Upper lobe of right lung (tissue), 1 donor: ENCODE measurements at regions not wholly inside any gene's neighbourhood (a gene's known extent, or its start where the extent isn't known, plus 50 kb on each side); places are given as distances from the start of the nearest gene placed in this dataset.

Source experiments
- ATAC-seq: fragments of 200-7000 bp; cut with Tn5 transposase; one replicate; pipeline ENCODE4 v1.9.1; 2020; ENCODE audit warnings: mild to moderate bottlenecking, moderate library complexity
- DNase-seq: peaks from one replicate; pipeline ENCODE4 v3.0.0-alpha.2; 2020
- H3K27ac ChIP-seq: fragments of 200-600 bp; one replicate; pipeline ENCODE4 v1.8.0; 2022
- H3K27me3 ChIP-seq: fragments of 200-600 bp; one replicate; pipeline ENCODE4 v1.8.0; 2022; ENCODE audit warnings: mild to moderate bottlenecking
- H3K36me3 ChIP-seq: fragments of 200-600 bp; one replicate; pipeline ENCODE4 v1.8.0; 2022
- H3K4me1 ChIP-seq: fragments of 200-600 bp; one replicate; pipeline ENCODE4 v1.8.0; 2022
- H3K4me3 ChIP-seq: fragments of 200-600 bp; one replicate; pipeline ENCODE4 v1.8.0; 2022; ENCODE audit warnings: mild to moderate bottlenecking
- H3K9me3 ChIP-seq: fragments of 200-600 bp; one replicate; pipeline ENCODE4 v1.8.0; 2022
- CTCF ChIP-seq: fragments of 200-600 bp; IDR thresholded peaks from one replicate; pipeline ENCODE4 v1.8.0; 2022; ENCODE audit warnings: antibody characterized with exemption
- intact Hi-C: fragments of 100-400 bp; cut with DNase I; formaldehyde crosslinking; loops from one replicate; pipeline ENCODE4 v1.11.0; 2022
- donor health status: DM: no; HTN: yes; CAD: no; lungs with severe emphysema.

- no peak for TF ChIP-seq CTCF
Measured at GRCh38 chr7:36802459-36803135, 78.3 kb upstream of the AOAH start.

GRCh38 chr7:36796850-36797536, 72.7 kb upstream of the AOAH start:
- H3K4me1 ChIP-seq: no peaks in the 10 kb centered on the region
- ATAC-seq (no peak), DNase-seq (no peak)
- H3K27ac ChIP-seq: no peak overlapping the region
- no peaks in the 10 kb centered on the region for H3K9me3 ChIP-seq
- H3K36me3 ChIP-seq: no peaks in the 10 kb centered on the region
- intact Hi-C loops: no loop called here
- H3K4me3 ChIP-seq: no peak overlapping the region
- no peaks in the 10 kb centered on the region for H3K27me3 ChIP-seq
- TF ChIP-seq CTCF: no peak

More at GRCh38 chr7:36802459-36803135, 78.3 kb upstream of the AOAH start:
- intact Hi-C loops: no loop called here
- Histone ChIP-seq H3K27me3 (no peaks in the 10 kb centered on the region), H3K4me1 (no peaks in the 10 kb centered on the region), H3K36me3 (no peaks in the 10 kb centered on the region), H3K27ac (no peak overlapping the region), H3K4me3 (no peak overlapping the region), H3K9me3 (no peaks in the 10 kb centered on the region)
- ATAC-seq (no peak), DNase-seq (no peak)

- intact Hi-C loops: no loop called here
- ATAC-seq (no peak), DNase-seq (no peak)
- H3K9me3 ChIP-seq: no peaks in the 10 kb centered on the region
- H3K36me3 ChIP-seq: no peaks in the 10 kb centered on the region
- H3K27me3 ChIP-seq: no peaks in the 10 kb centered on the region
- no peak overlapping the region for H3K4me3 ChIP-seq
- H3K27ac ChIP-seq: no peak overlapping the region
- no peaks in the 10 kb centered on the region for H3K4me1 ChIP-seq
- no peak for TF ChIP-seq CTCF
Measured at GRCh38 chr7:36795451-36796021, 71.2 kb upstream of the AOAH start.

GRCh38 chr7:36794689-36795088, 70.4 kb upstream of the AOAH start:
- Histone ChIP-seq H3K27me3 (no peaks in the 10 kb centered on the region), H3K27ac (no peak overlapping the region), H3K36me3 (no peaks in the 10 kb centered on the region), H3K9me3 (no peaks in the 10 kb centered on the region), H3K4me1 (no peaks in the 10 kb centered on the region), H3K4me3 (no peak overlapping the region)
- intact Hi-C loops: no loop called here
- ATAC-seq: no peak
- TF ChIP-seq CTCF: no peak
- DNase-seq: no peak

GRCh38 chr7:36792421-36792820, 68.1 kb upstream of the AOAH start:
- H3K36me3 ChIP-seq: no peaks in the 10 kb centered on the region
- TF ChIP-seq CTCF: no peak
- intact Hi-C loops: no loop called here
- H3K9me3 ChIP-seq: no peaks in the 10 kb centered on the region
- H3K4me1 ChIP-seq: no peaks in the 10 kb centered on the region
- H3K27me3 ChIP-seq: no peaks in the 10 kb centered on the region
- DNase-seq (no peak), ATAC-seq (no peak)
- H3K4me3 ChIP-seq: no peak overlapping the region
- no peak overlapping the region for H3K27ac ChIP-seq
